Body of pancreas (tissue), 4 donors: ENCODE measurements at regions not wholly inside any gene's neighbourhood (a gene's known extent, or its start where the extent isn't known, plus 50 kb on each side); places are given as distances from the start of the nearest gene placed in this dataset.

Experiments used
- POLR2A ChIP-seq, 3 donors: fragments of 450-650 bp; IDR thresholded peaks; one replicate each; pipeline ENCODE4 v1.6.1; 2016; ENCODE audit warnings: antibody characterized with exemption in 3 of 3, mild to moderate bottlenecking in 2 of 3
- TF ChIP-seq, protein P1 (sequence below), 7 experiments: fragments of 450-650 bp in 4 of 7; fragments of 200-600 bp in 3 of 7; sonication (generic) in 3 of 7; IDR thresholded peaks; one replicate each; pipeline ENCODE4 v1.5.1; 2016 to 2019; ENCODE audit warnings: antibody characterized with exemption in 7 of 7

DNA sequence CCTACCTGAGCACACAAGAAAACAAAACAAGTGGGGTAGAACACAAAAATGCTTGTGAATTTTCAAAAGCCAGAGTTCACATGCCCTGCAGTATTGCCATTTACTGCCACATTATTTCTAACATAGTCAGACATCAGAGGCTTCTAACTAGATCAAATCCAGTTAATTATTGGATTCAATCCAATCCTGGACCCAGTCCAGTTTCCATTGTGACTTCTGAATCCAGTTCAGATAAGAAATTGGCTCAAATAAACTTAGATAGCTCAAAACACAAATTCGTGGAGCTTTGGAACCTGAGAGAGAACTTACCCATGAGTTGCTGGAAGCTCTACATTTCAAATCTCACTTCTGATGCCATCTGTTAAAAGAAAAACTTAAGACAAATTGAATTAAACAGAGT is 85.2 kb upstream of the ANKEF1 start:
- no peak for TF ChIP-seq POLR2A (IDR thresholded peaks at IDR 0.05)
- TF ChIP-seq, protein P1, sequence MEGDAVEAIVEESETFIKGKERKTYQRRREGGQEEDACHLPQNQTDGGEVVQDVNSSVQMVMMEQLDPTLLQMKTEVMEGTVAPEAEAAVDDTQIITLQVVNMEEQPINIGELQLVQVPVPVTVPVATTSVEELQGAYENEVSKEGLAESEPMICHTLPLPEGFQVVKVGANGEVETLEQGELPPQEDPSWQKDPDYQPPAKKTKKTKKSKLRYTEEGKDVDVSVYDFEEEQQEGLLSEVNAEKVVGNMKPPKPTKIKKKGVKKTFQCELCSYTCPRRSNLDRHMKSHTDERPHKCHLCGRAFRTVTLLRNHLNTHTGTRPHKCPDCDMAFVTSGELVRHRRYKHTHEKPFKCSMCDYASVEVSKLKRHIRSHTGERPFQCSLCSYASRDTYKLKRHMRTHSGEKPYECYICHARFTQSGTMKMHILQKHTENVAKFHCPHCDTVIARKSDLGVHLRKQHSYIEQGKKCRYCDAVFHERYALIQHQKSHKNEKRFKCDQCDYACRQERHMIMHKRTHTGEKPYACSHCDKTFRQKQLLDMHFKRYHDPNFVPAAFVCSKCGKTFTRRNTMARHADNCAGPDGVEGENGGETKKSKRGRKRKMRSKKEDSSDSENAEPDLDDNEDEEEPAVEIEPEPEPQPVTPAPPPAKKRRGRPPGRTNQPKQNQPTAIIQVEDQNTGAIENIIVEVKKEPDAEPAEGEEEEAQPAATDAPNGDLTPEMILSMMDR (IDR thresholded peaks at IDR 0.05) = no peak
